Esophagus muscularis mucosa (tissue), 4 donors: ENCODE measurements at regions not wholly inside any gene's neighbourhood (a gene's known extent, or its start where the extent isn't known, plus 50 kb on each side); places are given as distances from the start of the nearest gene placed in this dataset.
A peak's percentile ranks its signal among the peaks of the same experiment; 100 is the strongest.

Experiments
- DNase-seq: peaks from one replicate; pipeline ENCODE4 v3.0.0-alpha.2; 2017; ENCODE audit errors: extremely low spot score
- H3K27ac ChIP-seq, 4 donors: fragments of 200-600 bp; sonication (generic); replicated peaks in 1 of 4; 1 replicate in 3 of 4; 2 replicates in 1 of 4; pipeline ENCODE4 v1.5.1; 2016 to 2019; ENCODE audit warnings: mild to moderate bottlenecking in 1 of 4
- H3K27me3 ChIP-seq, 4 donors: fragments of 200-600 bp; sonication (generic); one replicate each; pipeline versions ENCODE4 v1.5.1 to v1.6.0; 2016 to 2019
- H3K36me3 ChIP-seq, 4 donors: fragments of 200-600 bp; sonication (generic); one replicate each; pipeline ENCODE4 v1.5.1; 2016 to 2019
- H3K4me1 ChIP-seq, 4 donors: fragments of 200-600 bp; sonication (generic); one replicate each; pipeline ENCODE4 v1.5.1; 2016 to 2019
- H3K4me3 ChIP-seq, 4 donors: fragments of 200-600 bp; sonication (generic); 1 replicate in 2 of 4; 2 replicates in 2 of 4; pipeline ENCODE4 v1.5.1; 2016 to 2019; ENCODE audit warnings: mild to moderate bottlenecking in 4 of 4, moderate library complexity in 1 of 4
- H3K9me3 ChIP-seq, 4 donors: fragments of 200-600 bp; sonication (generic); 1 replicate in 3 of 4; 2 replicates in 1 of 4; pipeline ENCODE4 v1.5.1; 2016 to 2019
- EP300 ChIP-seq: sonication (generic); formaldehyde crosslinking; IDR thresholded peaks from one replicate; pipeline ENCODE4 v1.6.1; 2017; ENCODE audit warnings: antibody characterized with exemption
- POLR2A ChIP-seq: fragments of 450-650 bp; IDR thresholded peaks from one replicate; pipeline ENCODE4 v1.6.1; 2017; ENCODE audit warnings: antibody characterized with exemption, moderate library complexity, mild to moderate bottlenecking, low read depth
- POLR2AphosphoS5 ChIP-seq, 2 donors: sonication (generic); formaldehyde crosslinking; IDR thresholded peaks; one replicate each; pipeline ENCODE4 v1.6.1; 2017; ENCODE audit warnings: antibody characterized with exemption in 2 of 2
- WGBS: methylation state at CpG from one replicate; pipeline ENCODE4 v1.1.5; 2018; 5-methylcytosine and 5-hydroxymethylcytosine counted together
- intact Hi-C: fragments of 100-400 bp; cut with DNase I; formaldehyde crosslinking; loops from one replicate; pipeline ENCODE4 v1.15.1; 2023
- TF ChIP-seq, protein P1 (sequence below), 3 experiments: fragments of 200-600 bp in 2 of 3; fragments of 450-650 bp in 1 of 3; sonication (generic) in 2 of 3; IDR thresholded peaks; one replicate each; pipeline ENCODE4 v1.5.1; 2017 to 2019; ENCODE audit warnings: antibody characterized with exemption in 3 of 3, mild to moderate bottlenecking in 2 of 3, moderate library complexity in 1 of 3

DNA sequence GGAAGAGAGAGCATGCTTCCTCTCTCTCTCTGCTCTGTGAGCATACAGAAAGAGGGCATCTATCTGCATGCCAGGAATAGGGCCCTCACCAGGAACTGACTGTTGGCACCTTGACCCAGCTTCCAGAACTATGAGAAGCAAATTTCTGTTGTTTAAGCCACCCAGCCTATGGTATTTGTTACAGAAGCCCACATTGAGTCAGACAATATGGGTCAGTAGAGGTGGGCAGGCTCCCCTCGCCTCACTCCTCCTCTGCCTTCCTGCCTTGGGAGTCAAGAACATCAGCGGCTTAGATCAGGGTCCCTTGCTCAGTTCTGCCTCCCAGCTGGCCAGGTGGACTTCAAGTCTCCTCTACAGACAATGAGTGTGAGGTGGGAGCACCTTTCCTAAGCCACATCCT is 92.3 kb downstream of the COPS8 start:
- Histone ChIP-seq H3K36me3 (no peaks in the 10 kb centered on the region), H3K27me3 (no peaks in the 10 kb centered on the region), H3K4me1 (peaks cover 0 to 3% (median 0%) of the 10 kb centered on the region in 4 donors), H3K27ac (no peak overlapping the region), H3K9me3 (peaks cover 0 to 7% (median 0%) of the 10 kb centered on the region in 4 donors), H3K4me3 (no peak overlapping the region)
- intact Hi-C loops, result no loop called here
- 95% methylated on average over 2 of the region's 2 CpGs for WGBS
- DNase-seq, result peak; percentile 66
- no peak for TF ChIP-seq POLR2AphosphoS5 (IDR thresholded peaks at IDR 0.05)
- TF ChIP-seq EP300, result no peak
- TF ChIP-seq, protein P1, sequence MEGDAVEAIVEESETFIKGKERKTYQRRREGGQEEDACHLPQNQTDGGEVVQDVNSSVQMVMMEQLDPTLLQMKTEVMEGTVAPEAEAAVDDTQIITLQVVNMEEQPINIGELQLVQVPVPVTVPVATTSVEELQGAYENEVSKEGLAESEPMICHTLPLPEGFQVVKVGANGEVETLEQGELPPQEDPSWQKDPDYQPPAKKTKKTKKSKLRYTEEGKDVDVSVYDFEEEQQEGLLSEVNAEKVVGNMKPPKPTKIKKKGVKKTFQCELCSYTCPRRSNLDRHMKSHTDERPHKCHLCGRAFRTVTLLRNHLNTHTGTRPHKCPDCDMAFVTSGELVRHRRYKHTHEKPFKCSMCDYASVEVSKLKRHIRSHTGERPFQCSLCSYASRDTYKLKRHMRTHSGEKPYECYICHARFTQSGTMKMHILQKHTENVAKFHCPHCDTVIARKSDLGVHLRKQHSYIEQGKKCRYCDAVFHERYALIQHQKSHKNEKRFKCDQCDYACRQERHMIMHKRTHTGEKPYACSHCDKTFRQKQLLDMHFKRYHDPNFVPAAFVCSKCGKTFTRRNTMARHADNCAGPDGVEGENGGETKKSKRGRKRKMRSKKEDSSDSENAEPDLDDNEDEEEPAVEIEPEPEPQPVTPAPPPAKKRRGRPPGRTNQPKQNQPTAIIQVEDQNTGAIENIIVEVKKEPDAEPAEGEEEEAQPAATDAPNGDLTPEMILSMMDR (IDR thresholded peaks at IDR 0.05), result no peak
- no peak for TF ChIP-seq POLR2A

DNA sequence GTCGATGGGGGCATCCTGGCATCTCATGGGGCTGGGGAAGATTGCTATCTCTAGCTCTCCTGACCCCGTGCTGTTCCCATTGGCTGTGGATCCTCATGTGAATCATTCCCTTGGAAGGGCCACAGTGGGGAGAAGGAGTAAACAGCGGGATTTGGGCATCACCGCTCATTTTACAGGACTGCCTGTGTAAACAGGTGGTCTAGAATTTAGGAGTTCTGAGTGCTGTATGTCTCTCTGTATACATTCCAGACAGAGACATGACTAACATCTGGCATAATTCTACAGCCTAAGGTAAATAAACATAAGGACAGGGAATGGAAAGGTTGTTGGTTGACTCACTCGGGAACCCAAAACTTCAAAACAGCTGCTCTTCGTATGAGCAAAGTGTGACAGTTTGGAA is 92.7 kb downstream of the COPS8 start:
- H3K4me3 ChIP-seq, result no peak overlapping the region
- H3K36me3 ChIP-seq, result no peaks in the 10 kb centered on the region
- no peak overlapping the region for H3K27ac ChIP-seq
- H3K4me1 ChIP-seq, result peaks cover 0 to 3% (median 0%) of the 10 kb centered on the region in 4 donors
- H3K9me3 ChIP-seq, result peaks cover 0 to 7% (median 0%) of the 10 kb centered on the region in 4 donors
- H3K27me3 ChIP-seq, result no peaks in the 10 kb centered on the region
- intact Hi-C loops, result no loop called here
- DNase-seq, result no peak
- TF ChIP-seq POLR2AphosphoS5 (IDR thresholded peaks at IDR 0.05) (no peak), EP300 (no peak), POLR2A (no peak)
- TF ChIP-seq, protein P1 (IDR thresholded peaks at IDR 0.05), result no peak
- WGBS, result 72% methylated on average over 5 of the region's 6 CpGs

DNA sequence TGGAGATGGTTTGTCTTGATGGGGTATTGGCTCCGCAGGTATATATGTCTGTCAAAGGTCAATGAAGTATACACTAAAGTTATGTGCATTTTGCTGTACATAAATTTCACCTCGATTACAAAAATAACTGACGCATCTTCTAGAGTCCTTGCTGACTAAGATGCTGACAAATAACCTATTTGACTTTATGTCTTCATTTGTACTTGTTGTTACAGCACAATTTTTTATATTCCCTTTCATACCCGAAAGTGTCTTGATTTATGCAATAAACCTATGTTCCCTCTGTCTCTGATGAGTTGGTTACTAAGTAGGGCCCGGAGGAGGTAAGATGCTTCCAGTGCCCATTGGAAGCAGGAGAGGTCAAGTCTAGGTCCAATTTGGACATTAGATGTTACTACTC is 93.5 kb downstream of the COPS8 start:
- no peaks in the 10 kb centered on the region for H3K27me3 ChIP-seq
- no peaks in the 10 kb centered on the region for H3K36me3 ChIP-seq
- TF ChIP-seq, protein P1 (IDR thresholded peaks at IDR 0.05), result no peak
- TF ChIP-seq EP300, result no peak
- H3K4me3 ChIP-seq, result no peak overlapping the region
- 93% methylated on average over 5 of the region's 5 CpGs for WGBS
- H3K27ac ChIP-seq, result no peak overlapping the region
- peaks cover 0 to 3% (median 0%) of the 10 kb centered on the region in 4 donors for H3K4me1 ChIP-seq
- peaks cover 0 to 2% (median 0%) of the 10 kb centered on the region in 4 donors for H3K9me3 ChIP-seq
- no peak for DNase-seq
- intact Hi-C loops, result no loop called here

DNA sequence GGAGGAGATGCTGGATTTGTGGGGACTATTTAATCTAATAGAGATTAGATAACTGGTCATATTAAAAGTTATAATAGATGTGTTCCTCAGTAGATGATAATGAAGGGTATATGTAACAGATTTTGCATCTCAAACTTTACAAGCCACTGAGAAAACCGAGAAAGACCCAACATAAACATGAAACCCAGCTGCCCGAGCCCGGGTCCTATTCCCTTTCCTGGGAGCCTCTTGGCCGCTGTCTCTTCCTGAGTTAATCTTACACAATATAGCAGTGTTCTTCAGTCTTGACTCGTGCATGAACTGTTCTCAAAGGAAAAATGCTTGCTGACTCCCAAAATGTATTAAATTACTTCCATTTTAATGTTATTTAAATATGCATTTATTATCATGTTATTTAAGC is 94.5 kb downstream of the COPS8 start:
- DNase-seq, result no peak
- TF ChIP-seq POLR2A, result no peak
- TF ChIP-seq EP300, result no peak
- no peak for TF ChIP-seq POLR2AphosphoS5 (IDR thresholded peaks at IDR 0.05)
- TF ChIP-seq, protein P1 (IDR thresholded peaks at IDR 0.05), result no peak
- peaks cover 0 to 3% (median 0%) of the 10 kb centered on the region in 4 donors for H3K4me1 ChIP-seq
- H3K9me3 ChIP-seq, result no peaks in the 10 kb centered on the region
- no peak overlapping the region for H3K27ac ChIP-seq
- WGBS, result 81% methylated on average over 5 of the region's 5 CpGs
- no peaks in the 10 kb centered on the region for H3K27me3 ChIP-seq
- H3K36me3 ChIP-seq, result no peaks in the 10 kb centered on the region
- intact Hi-C loops, result no loop called here
- no peak overlapping the region for H3K4me3 ChIP-seq

GRCh38 chr2:237180987-237181386 is 95.3 kb downstream of the COPS8 start:
- H3K4me3 ChIP-seq, result no peak overlapping the region
- H3K27me3 ChIP-seq, result no peaks in the 10 kb centered on the region
- no peaks in the 10 kb centered on the region for H3K9me3 ChIP-seq
- no peak overlapping the region for H3K27ac ChIP-seq
- DNase-seq, result peak; percentile 80
- WGBS, result 97% methylated on average over 2 of the region's 2 CpGs
- intact Hi-C loops, result no loop called here
- peaks cover 0 to 3% (median 0%) of the 10 kb centered on the region in 4 donors for H3K4me1 ChIP-seq
- no peak for TF ChIP-seq POLR2A
- no peak for TF ChIP-seq EP300
- TF ChIP-seq, protein P1 (IDR thresholded peaks at IDR 0.05), result no peak
- TF ChIP-seq POLR2AphosphoS5 (IDR thresholded peaks at IDR 0.05), result no peak
- H3K36me3 ChIP-seq, result no peaks in the 10 kb centered on the region
